GM10266 (cell line): ENCODE measurements at regions not wholly inside any gene's neighbourhood (a gene's known extent, or its start where the extent isn't known, plus 50 kb on each side); places are given as distances from the start of the nearest gene placed in this dataset.

Experiments used
- DNase-seq: peaks from one replicate; pipeline ENCODE4 v3.0.0; 2012; ENCODE audit errors: extremely low spot score
- TF ChIP-seq, protein P1 (sequence below): IDR thresholded peaks from 2 replicates; pipeline ENCODE4 v1.5.1; 2012; ENCODE audit warnings: mild to moderate bottlenecking, low read depth; ENCODE audit not compliant: control insufficient read depth, insufficient read depth; ENCODE audit errors: missing control alignments

DNA sequence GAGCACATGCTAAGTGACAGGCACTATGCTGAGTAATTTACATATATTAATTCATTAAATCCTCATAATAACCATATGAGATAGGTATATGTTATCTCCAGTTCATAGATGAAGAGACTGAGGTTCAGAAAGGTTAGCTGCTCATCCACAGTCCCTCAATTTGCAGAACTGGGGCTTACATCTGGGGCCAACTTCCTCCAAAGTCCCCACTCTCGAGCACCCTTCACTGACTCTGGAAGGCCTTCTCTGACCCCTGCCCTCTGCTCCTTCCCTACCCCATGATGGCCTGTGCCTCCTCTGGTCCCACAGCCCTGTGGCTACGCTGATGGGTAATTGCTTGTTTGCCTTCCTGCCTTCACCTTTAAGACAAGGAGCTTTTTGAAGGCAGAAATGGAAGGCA lies 71.6 kb downstream of the C5orf15 start:
- DNase-seq: no peak
- TF ChIP-seq, protein P1, sequence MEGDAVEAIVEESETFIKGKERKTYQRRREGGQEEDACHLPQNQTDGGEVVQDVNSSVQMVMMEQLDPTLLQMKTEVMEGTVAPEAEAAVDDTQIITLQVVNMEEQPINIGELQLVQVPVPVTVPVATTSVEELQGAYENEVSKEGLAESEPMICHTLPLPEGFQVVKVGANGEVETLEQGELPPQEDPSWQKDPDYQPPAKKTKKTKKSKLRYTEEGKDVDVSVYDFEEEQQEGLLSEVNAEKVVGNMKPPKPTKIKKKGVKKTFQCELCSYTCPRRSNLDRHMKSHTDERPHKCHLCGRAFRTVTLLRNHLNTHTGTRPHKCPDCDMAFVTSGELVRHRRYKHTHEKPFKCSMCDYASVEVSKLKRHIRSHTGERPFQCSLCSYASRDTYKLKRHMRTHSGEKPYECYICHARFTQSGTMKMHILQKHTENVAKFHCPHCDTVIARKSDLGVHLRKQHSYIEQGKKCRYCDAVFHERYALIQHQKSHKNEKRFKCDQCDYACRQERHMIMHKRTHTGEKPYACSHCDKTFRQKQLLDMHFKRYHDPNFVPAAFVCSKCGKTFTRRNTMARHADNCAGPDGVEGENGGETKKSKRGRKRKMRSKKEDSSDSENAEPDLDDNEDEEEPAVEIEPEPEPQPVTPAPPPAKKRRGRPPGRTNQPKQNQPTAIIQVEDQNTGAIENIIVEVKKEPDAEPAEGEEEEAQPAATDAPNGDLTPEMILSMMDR: no peak

DNA sequence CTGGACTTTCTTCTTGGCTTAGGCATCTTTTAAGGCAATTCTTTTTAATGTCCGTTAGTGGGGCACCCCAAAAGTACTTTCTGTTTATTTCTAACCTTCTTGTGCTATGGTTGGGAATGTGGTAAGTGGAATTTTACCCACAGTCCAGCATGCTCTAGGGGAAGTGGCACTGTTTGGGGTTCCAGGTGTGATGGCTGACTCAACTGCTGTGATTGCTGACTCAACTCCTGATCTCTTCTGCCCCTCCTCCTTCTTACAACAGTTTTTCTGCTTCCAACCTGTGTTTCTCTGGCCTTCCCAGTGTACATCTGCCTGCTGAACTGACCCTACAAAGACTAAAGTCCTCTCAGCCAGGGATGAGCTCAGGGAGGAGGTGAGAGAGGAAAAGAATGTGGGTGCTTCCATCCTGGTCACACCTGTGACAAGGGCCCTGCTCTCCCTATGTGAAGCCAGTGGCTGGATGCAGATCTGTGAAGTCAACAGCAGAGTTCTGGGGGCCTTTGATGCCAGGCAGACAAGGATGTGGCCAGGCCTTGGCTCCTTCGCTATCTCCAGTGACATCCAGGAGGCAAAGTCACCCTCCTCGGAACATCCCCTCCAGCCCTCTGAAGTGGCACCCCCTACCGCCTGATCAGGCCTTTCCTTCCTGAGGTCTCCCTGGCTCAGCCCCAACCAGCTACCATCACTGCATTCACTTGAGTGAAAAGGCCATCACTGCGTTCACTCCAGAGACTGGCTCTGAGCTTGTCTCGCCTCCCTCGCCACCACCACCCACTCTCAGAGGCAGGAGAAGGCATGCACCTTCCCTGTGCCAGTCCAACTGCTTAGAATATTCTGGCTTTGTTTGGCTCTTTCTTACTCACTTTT lies 72.2 kb downstream of the C5orf15 start:
- TF ChIP-seq, protein P1: no peak
- no peak for DNase-seq

DNA sequence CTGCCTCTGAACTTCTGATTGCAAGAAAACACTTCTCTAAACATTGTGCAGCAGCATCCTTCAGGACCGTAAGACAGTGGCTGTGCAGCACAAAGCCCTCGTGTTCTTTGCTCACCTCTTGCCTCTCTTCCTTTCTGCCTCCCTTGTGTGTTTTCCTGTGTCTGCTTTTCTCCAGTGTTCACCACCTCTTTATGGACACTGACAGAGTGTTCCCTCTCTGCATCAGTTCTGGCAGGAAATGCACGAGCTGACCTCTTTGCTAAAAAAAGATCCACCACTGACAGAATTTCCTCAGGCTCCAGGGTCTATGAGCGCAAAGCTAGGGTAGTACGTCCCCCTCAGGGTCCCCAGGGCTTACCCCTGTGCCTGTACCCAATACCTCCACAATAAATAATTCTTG lies 74.3 kb downstream of the C5orf15 start:
- TF ChIP-seq, protein P1: no peak
- no peak for DNase-seq

DNA sequence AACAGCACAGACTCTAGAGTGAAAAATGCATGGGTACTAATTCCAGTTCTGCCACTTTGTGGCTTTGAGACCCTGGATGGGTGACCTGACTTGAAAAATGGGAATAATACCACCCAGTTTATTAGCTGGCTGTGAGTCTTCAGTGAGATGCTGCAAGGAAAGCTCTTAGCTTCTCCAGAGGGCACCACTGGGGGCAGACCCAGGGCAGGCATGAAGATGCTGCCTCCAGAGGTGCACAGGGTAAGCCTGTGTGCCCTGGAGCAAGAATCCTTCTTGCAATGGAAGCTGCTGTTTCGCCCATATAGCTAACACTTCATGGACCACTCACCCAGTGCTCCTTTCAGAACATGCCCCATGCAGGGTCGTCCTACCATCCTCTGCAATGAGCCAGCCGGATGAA lies 75.7 kb downstream of the C5orf15 start:
- DNase-seq: no peak
- TF ChIP-seq, protein P1: no peak

DNA sequence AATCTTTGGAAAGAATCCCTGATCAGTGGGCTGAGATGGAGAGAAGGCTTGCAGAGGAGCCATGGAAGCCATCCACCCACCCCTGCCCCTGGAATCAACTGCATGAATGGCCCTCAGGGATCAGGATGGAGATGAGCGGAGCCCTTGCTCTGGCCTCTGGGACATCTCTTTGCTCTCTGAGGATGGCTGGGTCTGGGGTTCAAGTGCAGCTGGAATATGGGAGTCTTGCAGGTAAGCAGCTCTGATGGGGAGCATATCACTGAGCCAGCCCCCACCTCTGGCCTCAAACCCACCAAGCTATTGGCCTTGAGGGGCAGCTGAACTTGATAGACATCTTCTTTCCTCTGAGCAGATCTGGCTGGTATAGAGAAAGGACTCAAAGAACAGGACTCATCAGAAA lies 76.1 kb downstream of the C5orf15 start:
- DNase-seq: no peak

DNA sequence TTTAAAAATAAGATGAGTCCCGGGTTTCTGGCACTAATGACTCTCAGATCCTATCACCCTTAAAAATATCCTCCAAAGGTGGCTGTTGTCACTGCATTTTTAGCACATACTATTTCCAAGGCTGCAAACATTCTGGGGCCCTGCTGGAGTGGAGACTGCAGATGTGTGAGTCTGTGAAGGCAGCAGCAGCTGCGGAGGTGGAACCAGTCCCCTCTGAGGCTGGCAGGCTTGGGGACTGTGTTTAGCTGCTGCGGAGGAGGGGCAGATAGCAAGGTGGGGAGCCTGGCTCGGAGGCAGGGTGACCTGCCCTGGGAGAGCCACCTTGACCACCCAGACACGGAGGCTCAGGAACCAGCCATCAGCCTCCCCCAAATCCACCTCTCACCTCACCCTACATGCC lies 77.0 kb downstream of the C5orf15 start:
- TF ChIP-seq, protein P1: no peak
- DNase-seq: no peak

More for the DNA sequence above, 76.1 kb downstream of the C5orf15 start:
- TF ChIP-seq, protein P1: no peak

DNA sequence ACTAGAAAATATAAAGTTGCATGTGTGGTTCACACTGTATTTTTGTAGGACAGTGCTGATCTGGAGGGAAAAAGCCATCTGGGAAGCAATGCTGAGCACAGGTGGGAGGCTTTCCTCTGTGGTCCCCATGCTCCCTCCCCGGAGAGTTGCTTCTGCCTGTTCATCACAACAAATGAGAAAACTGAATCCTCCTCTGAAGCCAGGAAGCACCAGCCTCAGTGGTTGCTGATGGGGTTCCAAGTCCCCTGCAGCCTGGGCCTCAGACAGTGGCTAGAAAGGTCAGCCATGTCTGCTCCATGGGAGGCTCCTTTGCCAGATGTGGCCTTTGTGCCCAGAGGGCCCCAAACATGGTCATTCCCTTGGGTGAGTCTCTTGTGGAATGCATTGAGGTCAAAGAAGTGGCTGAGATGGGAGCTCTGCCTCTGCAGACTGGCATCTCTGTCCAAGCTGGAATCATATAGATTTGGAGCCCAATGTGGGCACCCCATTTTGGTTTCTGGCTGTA lies 77.6 kb downstream of the C5orf15 start:
- TF ChIP-seq, protein P1: no peak
- no peak for DNase-seq
